Astrocyte (in vitro differentiated cells and primary cell): ENCODE measurements at regions not wholly inside any gene's neighbourhood (a gene's known extent, or its start where the extent isn't known, plus 50 kb on each side); places are given as distances from the start of the nearest gene placed in this dataset.

Experiments
- DNase-seq: peaks from one replicate; pipeline ENCODE4 v3.0.0-alpha.2; 2010; ENCODE audit warnings: low read depth
- FAIRE-seq: peaks from 2 replicates; lab custom pipeline; 2011; peaks lifted over from hg19 to GRCh38; lab: Jason Lieb, UNC
- H2AFZ ChIP-seq: 2 replicates; pipeline ENCODE4 v1.6.0; 2012; ENCODE audit warnings: low read depth, low read length, inconsistent platforms
- H3K27ac ChIP-seq: 2 replicates; pipeline ENCODE4 v1.5.1; 2011; ENCODE audit warnings: low read depth, low read length, inconsistent platforms
- H3K27me3 ChIP-seq: 2 replicates; pipeline ENCODE4 v1.6.0; 2011; ENCODE audit warnings: low read length, inconsistent platforms; ENCODE audit not compliant: insufficient read depth
- H3K36me3 ChIP-seq: 2 replicates; pipeline ENCODE4 v1.5.1; 2011; ENCODE audit warnings: low read length, inconsistent platforms; ENCODE audit not compliant: insufficient read depth
- H3K4me1 ChIP-seq: 2 replicates; pipeline ENCODE4 v1.5.1; 2011; ENCODE audit warnings: low read length, inconsistent platforms; ENCODE audit not compliant: insufficient read depth
- H3K4me2 ChIP-seq: 2 replicates; pipeline ENCODE4 v1.6.0; 2012; ENCODE audit warnings: low read length, inconsistent platforms
- H3K4me3 ChIP-seq: 2 replicates; pipeline ENCODE4 v1.5.1; 2011; ENCODE audit warnings: low read depth, mild to moderate bottlenecking, low read length, inconsistent platforms; ENCODE audit not compliant: insufficient read depth
- H3K79me2 ChIP-seq: 2 replicates; pipeline ENCODE4 v1.6.0; 2012; ENCODE audit warnings: mild to moderate bottlenecking, low read length, inconsistent platforms; ENCODE audit not compliant: insufficient read depth
- H3K9ac ChIP-seq: 2 replicates; pipeline ENCODE4 v1.6.0; 2012; ENCODE audit warnings: mild to moderate bottlenecking, low read length, inconsistent platforms
- H3K9me3 ChIP-seq: 2 replicates; pipeline ENCODE4 v1.5.1; 2012; ENCODE audit warnings: low read depth, mild to moderate bottlenecking, low read length, inconsistent platforms; ENCODE audit not compliant: insufficient read depth
- H4K20me1 ChIP-seq: 2 replicates; pipeline ENCODE4 v1.6.0; 2012; ENCODE audit warnings: low read length, inconsistent platforms; ENCODE audit not compliant: insufficient read depth
- H3K27ac Mint-ChIP-seq: one replicate; pipeline ENCODE4 v1.8.0; 2021; ENCODE audit warnings: mild to moderate bottlenecking, mixed read lengths; ENCODE audit not compliant: unreplicated experiment
- H3K27me3 Mint-ChIP-seq: one replicate; pipeline ENCODE4 v1.8.0; 2021; ENCODE audit warnings: low read depth, mixed read lengths; ENCODE audit not compliant: unreplicated experiment
- H3K36me3 Mint-ChIP-seq: one replicate; pipeline ENCODE4 v1.8.0; 2021; ENCODE audit warnings: low read depth, mixed read lengths; ENCODE audit not compliant: unreplicated experiment
- H3K4me1 Mint-ChIP-seq: one replicate; pipeline ENCODE4 v1.8.0; 2021; ENCODE audit warnings: low read depth, mixed read lengths; ENCODE audit not compliant: unreplicated experiment
- H3K4me3 Mint-ChIP-seq: one replicate; pipeline ENCODE4 v1.8.0; 2021; ENCODE audit warnings: mild to moderate bottlenecking, moderate library complexity, mixed read lengths; ENCODE audit not compliant: unreplicated experiment
- H3K9me3 Mint-ChIP-seq: one replicate; pipeline ENCODE4 v1.8.0; 2021; ENCODE audit warnings: mild to moderate bottlenecking, mixed read lengths; ENCODE audit not compliant: unreplicated experiment
- CTCF ChIP-seq: IDR thresholded peaks from 2 replicates; pipeline ENCODE4 v1.5.1; 2011; ENCODE audit warnings: low read depth, mild to moderate bottlenecking, inconsistent platforms, low read length, moderate library complexity; ENCODE audit not compliant: insufficient read depth
- EZH2 ChIP-seq: IDR thresholded peaks from 2 replicates; pipeline ENCODE4 v1.6.1; 2012; ENCODE audit warnings: mild to moderate bottlenecking, low read length, inconsistent platforms; ENCODE audit not compliant: insufficient read depth

GRCh38 chr14:34111505-34111904 is 160.6 kb upstream of the EGLN3 start:
- H3K27ac ChIP-seq = no peak overlapping the region
- no peak overlapping the region for H3K4me2 ChIP-seq
- no peak overlapping the region for H3K9ac ChIP-seq
- H3K4me1 ChIP-seq = peaks cover 3% of the 10 kb centered on the region
- peaks cover 5% of the 10 kb centered on the region for H3K9me3 Mint-ChIP-seq
- no peak for DNase-seq
- no peaks in the 10 kb centered on the region for H3K36me3 Mint-ChIP-seq
- H3K79me2 ChIP-seq = no peaks in the 10 kb centered on the region
- no peaks in the 10 kb centered on the region for H3K9me3 ChIP-seq
- H3K27me3 Mint-ChIP-seq = no peaks in the 10 kb centered on the region
- no peak for FAIRE-seq
- TF ChIP-seq EZH2 (no peak), CTCF (no peak)
- H4K20me1 ChIP-seq = no peaks in the 10 kb centered on the region
- H3K4me1 Mint-ChIP-seq = peaks cover 23% of the 10 kb centered on the region
- no peak overlapping the region for H3K27ac Mint-ChIP-seq
- no peak overlapping the region for H2AFZ ChIP-seq
- no peak overlapping the region for H3K4me3 ChIP-seq
- H3K27me3 ChIP-seq = no peaks in the 10 kb centered on the region
- H3K4me3 Mint-ChIP-seq = no peak overlapping the region
- H3K36me3 ChIP-seq = no peaks in the 10 kb centered on the region

GRCh38 chr14:34110531-34110930 is 159.7 kb upstream of the EGLN3 start:
- H3K27me3 Mint-ChIP-seq = no peaks in the 10 kb centered on the region
- DNase-seq = peak; percentile 63
- Histone ChIP-seq H3K9me3 (no peaks in the 10 kb centered on the region), H3K4me1 (peaks cover 3% of the 10 kb centered on the region), H3K79me2 (no peaks in the 10 kb centered on the region), H3K4me3 (no peak overlapping the region), H3K27me3 (no peaks in the 10 kb centered on the region), H4K20me1 (no peaks in the 10 kb centered on the region), H3K4me2 (no peak overlapping the region), H3K36me3 (no peaks in the 10 kb centered on the region), H3K27ac (no peak overlapping the region), H3K9ac (no peak overlapping the region), H2AFZ (no peak overlapping the region)
- peaks cover 23% of the 10 kb centered on the region for H3K4me1 Mint-ChIP-seq
- H3K4me3 Mint-ChIP-seq = no peak overlapping the region
- no peaks in the 10 kb centered on the region for H3K9me3 Mint-ChIP-seq
- FAIRE-seq = no peak
- TF ChIP-seq CTCF = no peak
- no peak for TF ChIP-seq EZH2
- no peaks in the 10 kb centered on the region for H3K36me3 Mint-ChIP-seq
- H3K27ac Mint-ChIP-seq = no peak overlapping the region

- Mint-ChIP-seq H3K9me3 (no peaks in the 10 kb centered on the region), H3K4me3 (no peak overlapping the region), H3K27me3 (no peaks in the 10 kb centered on the region), H3K36me3 (no peaks in the 10 kb centered on the region), H3K27ac (no peak overlapping the region), H3K4me1 (peaks cover 19% of the 10 kb centered on the region)
- no peak overlapping the region for H3K9ac ChIP-seq
- no peak overlapping the region for H3K4me3 ChIP-seq
- H4K20me1 ChIP-seq = no peaks in the 10 kb centered on the region
- no peaks in the 10 kb centered on the region for H3K36me3 ChIP-seq
- no peaks in the 10 kb centered on the region for H3K79me2 ChIP-seq
- H3K4me1 ChIP-seq = no peaks in the 10 kb centered on the region
- TF ChIP-seq CTCF (no peak), EZH2 (no peak)
- H3K9me3 ChIP-seq = no peaks in the 10 kb centered on the region
- no peak overlapping the region for H3K27ac ChIP-seq
- H2AFZ ChIP-seq = no peak overlapping the region
- DNase-seq (no peak), FAIRE-seq (no peak)
- no peak overlapping the region for H3K4me2 ChIP-seq
- no peaks in the 10 kb centered on the region for H3K27me3 ChIP-seq
Measured at GRCh38 chr14:34107441-34107840, 156.6 kb upstream of the EGLN3 start.
